ENCODE measurements at regions not wholly inside any gene's neighbourhood (a gene's known extent, or its start where the extent isn't known, plus 50 kb on each side); places are given as distances from the start of the nearest gene placed in this dataset.

GRCh38 chr6:19059102-19059501, 672.0 kb downstream of the RNF144B start (continued):
- TF ChIP-seq ZNF639 (CRISPR knock-in tag; conservative IDR thresholded peaks at IDR 0.05 in 1 of 2, IDR thresholded peaks at IDR 0.05 in 1 of 2): no peak
- TF ChIP-seq PHTF2 (CRISPR knock-in tag; IDR thresholded peaks at IDR 0.05): no peak
- no peak for TF ChIP-seq ETS2 (tag; IDR thresholded peaks at IDR 0.05; ENCODE audit: borderline replicate concordance, poor library complexity, severe bottlenecking)
- no peak for TF ChIP-seq ZNF274 (IDR thresholded peaks at IDR 0.05; ENCODE audit: borderline replicate concordance, low read depth, low read length)
- no peak for TF ChIP-seq ELK1 (CRISPR knock-in tag; IDR thresholded peaks at IDR 0.05)
- TF ChIP-seq POLR2AphosphoS5 (IDR thresholded peaks at IDR 0.05; ENCODE audit: control insufficient read depth, insufficient read depth, low read depth, low read length): no peak
- TF ChIP-seq CAMTA2 (CRISPR knock-in tag; conservative IDR thresholded peaks at IDR 0.05): no peak
- TF ChIP-seq TCF7L2 (IDR thresholded peaks at IDR 0.05; ENCODE audit: low read depth, low read length): no peak
- TF ChIP-seq FOXA3 (CRISPR knock-in tag; conservative IDR thresholded peaks at IDR 0.05 in 1 of 2, IDR thresholded peaks at IDR 0.05 in 1 of 2): no peak
